ENCODE measurements at regions not wholly inside any gene's neighbourhood (a gene's known extent, or its start where the extent isn't known, plus 50 kb on each side); places are given as distances from the start of the nearest gene placed in this dataset.

DNA sequence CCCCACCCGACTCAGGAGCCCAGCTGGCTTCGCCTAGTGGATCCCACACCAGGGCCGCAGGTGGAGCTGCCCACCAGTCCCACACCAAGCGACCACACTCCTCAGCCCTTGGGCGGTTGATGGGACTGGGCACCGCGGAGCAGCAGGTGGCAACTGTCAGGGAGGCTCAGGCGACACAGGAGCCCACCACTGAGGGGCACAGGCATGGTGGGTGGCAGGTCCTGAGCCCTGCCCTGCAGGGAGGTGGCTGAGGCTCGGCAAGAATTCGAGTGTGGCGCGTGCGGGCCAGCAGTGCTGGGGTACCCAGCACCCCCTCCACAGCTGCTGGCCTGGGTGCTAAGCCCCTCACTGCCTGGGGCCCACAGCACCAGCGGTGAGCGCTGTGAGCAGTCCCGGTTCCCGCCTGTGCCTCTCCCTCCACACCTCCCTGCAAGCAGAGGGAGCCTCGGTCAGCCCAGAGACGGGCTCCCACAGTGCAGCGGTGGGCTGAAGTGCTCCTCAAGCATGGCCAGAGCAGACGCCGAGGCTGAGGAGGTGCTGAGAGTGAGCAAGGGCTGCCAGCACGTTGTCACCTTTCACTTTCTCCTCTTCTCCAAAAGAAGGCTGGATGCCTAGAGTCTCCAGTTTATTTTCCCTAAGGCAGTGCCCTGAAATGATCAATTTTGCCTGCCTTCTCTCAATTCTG, 1440.7 kb upstream of the ZEB2 start (continued):
- TF ChIP-seq, protein P1, sequence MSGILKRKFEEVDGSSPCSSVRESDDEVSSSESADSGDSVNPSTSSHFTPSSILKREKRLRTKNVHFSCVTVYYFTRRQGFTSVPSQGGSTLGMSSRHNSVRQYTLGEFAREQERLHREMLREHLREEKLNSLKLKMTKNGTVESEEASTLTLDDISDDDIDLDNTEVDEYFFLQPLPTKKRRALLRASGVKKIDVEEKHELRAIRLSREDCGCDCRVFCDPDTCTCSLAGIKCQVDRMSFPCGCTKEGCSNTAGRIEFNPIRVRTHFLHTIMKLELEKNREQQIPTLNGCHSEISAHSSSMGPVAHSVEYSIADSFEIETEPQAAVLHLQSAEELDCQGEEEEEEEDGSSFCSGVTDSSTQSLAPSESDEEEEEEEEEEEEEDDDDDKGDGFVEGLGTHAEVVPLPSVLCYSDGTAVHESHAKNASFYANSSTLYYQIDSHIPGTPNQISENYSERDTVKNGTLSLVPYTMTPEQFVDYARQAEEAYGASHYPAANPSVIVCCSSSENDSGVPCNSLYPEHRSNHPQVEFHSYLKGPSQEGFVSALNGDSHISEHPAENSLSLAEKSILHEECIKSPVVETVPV (CRISPR knock-in tag; IDR thresholded peaks at IDR 0.05): no peak

DNA sequence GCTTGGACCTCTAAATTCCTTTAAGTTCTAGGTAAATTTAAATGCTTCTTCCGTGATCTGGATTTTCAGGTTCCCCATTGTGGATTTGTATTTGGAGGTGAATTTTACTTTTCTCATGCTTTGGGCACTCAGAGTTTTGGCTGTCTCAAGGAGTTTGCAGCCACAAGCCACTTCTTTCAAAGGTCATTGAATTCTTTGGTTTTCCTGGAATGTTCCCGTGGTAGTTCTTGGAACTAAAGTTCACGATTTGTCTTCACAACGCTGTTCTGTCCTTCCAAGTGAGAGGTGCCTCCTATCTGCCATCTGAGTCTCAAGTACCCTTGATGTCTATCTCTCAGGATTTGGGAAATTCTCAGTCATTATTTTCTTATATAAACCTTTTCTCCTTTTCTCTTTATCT, 1438.7 kb upstream of the ZEB2 start:
- TF ChIP-seq TOX (CRISPR knock-in tag; IDR thresholded peaks at IDR 0.05; ENCODE audit: borderline replicate concordance) (no peak), BACH2 (CRISPR knock-in tag; IDR thresholded peaks at IDR 0.05; ENCODE audit: borderline replicate concordance) (no peak), CSDC2 (CRISPR knock-in tag; IDR thresholded peaks at IDR 0.05) (no peak)
- ATAC-seq: no peak

DNA sequence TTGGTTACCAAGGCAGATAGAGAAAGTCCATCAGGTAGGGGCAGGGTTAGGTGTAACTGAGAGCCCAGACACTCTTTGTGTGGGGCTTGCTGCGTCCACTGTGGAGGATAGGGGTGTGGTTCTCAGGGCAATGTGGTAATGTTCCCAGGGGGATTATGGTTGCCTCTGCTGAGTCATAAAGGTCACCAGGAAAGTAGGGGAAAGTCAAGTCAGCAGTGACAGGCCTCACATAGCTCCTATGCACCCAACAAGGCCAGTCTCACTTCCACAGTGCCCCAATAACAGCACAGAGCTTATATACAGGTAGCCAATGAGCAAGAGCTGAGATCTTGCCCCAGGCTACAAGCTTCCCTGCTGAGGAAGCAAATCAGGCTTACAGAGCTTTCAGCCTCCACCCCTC, 1438.0 kb upstream of the ZEB2 start:
- no peak for TF ChIP-seq ZNF8 (CRISPR knock-in tag; IDR thresholded peaks at IDR 0.05)
- no peak for TF ChIP-seq TOX (CRISPR knock-in tag; IDR thresholded peaks at IDR 0.05; ENCODE audit: borderline replicate concordance)
- no peak for TF ChIP-seq OSR1 (CRISPR knock-in tag; IDR thresholded peaks at IDR 0.05)
- TF ChIP-seq BACH2 (CRISPR knock-in tag; IDR thresholded peaks at IDR 0.05; ENCODE audit: borderline replicate concordance): no peak
- no peak for TF ChIP-seq ZFP30 (CRISPR knock-in tag; IDR thresholded peaks at IDR 0.05)
- TF ChIP-seq ISL1 (CRISPR knock-in tag; IDR thresholded peaks at IDR 0.05): no peak
- no peak for TF ChIP-seq CSDC2 (CRISPR knock-in tag; IDR thresholded peaks at IDR 0.05)
- no peak for TF ChIP-seq TCF4 (CRISPR knock-in tag; IDR thresholded peaks at IDR 0.05; ENCODE audit: borderline replicate concordance)
- TF ChIP-seq ZNF70 (CRISPR knock-in tag; IDR thresholded peaks at IDR 0.05): no peak
- no peak for TF ChIP-seq ZFP3 (CRISPR knock-in tag; IDR thresholded peaks at IDR 0.05)
- no peak for TF ChIP-seq GLIS3 (CRISPR knock-in tag; IDR thresholded peaks at IDR 0.05)
- TF ChIP-seq, protein P2, sequence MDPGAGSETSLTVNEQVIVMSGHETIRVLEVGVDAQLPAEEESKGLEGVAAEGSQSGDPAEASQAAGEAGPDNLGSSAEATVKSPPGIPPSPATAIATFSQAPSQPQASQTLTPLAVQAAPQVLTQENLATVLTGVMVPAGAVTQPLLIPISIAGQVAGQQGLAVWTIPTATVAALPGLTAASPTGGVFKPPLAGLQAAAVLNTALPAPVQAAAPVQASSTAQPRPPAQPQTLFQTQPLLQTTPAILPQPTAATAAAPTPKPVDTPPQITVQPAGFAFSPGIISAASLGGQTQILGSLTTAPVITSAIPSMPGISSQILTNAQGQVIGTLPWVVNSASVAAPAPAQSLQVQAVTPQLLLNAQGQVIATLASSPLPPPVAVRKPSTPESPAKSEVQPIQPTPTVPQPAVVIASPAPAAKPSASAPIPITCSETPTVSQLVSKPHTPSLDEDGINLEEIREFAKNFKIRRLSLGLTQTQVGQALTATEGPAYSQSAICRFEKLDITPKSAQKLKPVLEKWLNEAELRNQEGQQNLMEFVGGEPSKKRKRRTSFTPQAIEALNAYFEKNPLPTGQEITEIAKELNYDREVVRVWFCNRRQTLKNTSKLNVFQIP (CRISPR knock-in tag; IDR thresholded peaks at IDR 0.05; ENCODE audit: borderline replicate concordance, low read depth): no peak
- no peak for TF ChIP-seq PPARA (CRISPR knock-in tag; IDR thresholded peaks at IDR 0.05; ENCODE audit: borderline replicate concordance)
- TF ChIP-seq ZC3H10 (CRISPR knock-in tag; IDR thresholded peaks at IDR 0.05): no peak
- TF ChIP-seq ESRRG (CRISPR knock-in tag; IDR thresholded peaks at IDR 0.05): no peak
- TF ChIP-seq, protein P3, sequence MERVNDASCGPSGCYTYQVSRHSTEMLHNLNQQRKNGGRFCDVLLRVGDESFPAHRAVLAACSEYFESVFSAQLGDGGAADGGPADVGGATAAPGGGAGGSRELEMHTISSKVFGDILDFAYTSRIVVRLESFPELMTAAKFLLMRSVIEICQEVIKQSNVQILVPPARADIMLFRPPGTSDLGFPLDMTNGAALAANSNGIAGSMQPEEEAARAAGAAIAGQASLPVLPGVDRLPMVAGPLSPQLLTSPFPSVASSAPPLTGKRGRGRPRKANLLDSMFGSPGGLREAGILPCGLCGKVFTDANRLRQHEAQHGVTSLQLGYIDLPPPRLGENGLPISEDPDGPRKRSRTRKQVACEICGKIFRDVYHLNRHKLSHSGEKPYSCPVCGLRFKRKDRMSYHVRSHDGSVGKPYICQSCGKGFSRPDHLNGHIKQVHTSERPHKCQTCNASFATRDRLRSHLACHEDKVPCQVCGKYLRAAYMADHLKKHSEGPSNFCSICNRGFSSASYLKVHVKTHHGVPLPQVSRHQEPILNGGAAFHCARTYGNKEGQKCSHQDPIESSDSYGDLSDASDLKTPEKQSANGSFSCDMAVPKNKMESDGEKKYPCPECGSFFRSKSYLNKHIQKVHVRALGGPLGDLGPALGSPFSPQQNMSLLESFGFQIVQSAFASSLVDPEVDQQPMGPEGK (CRISPR knock-in tag; IDR thresholded peaks at IDR 0.05; ENCODE audit: borderline replicate concordance): no peak
- TF ChIP-seq, protein P4, sequence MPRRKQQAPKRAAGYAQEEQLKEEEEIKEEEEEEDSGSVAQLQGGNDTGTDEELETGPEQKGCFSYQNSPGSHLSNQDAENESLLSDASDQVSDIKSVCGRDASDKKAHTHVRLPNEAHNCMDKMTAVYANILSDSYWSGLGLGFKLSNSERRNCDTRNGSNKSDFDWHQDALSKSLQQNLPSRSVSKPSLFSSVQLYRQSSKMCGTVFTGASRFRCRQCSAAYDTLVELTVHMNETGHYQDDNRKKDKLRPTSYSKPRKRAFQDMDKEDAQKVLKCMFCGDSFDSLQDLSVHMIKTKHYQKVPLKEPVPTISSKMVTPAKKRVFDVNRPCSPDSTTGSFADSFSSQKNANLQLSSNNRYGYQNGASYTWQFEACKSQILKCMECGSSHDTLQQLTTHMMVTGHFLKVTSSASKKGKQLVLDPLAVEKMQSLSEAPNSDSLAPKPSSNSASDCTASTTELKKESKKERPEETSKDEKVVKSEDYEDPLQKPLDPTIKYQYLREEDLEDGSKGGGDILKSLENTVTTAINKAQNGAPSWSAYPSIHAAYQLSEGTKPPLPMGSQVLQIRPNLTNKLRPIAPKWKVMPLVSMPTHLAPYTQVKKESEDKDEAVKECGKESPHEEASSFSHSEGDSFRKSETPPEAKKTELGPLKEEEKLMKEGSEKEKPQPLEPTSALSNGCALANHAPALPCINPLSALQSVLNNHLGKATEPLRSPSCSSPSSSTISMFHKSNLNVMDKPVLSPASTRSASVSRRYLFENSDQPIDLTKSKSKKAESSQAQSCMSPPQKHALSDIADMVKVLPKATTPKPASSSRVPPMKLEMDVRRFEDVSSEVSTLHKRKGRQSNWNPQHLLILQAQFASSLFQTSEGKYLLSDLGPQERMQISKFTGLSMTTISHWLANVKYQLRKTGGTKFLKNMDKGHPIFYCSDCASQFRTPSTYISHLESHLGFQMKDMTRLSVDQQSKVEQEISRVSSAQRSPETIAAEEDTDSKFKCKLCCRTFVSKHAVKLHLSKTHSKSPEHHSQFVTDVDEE (CRISPR knock-in tag; IDR thresholded peaks at IDR 0.05): no peak
- TF ChIP-seq RARB (CRISPR knock-in tag; IDR thresholded peaks at IDR 0.05): no peak
- TF ChIP-seq SNAI2 (CRISPR knock-in tag; IDR thresholded peaks at IDR 0.05): no peak
- ATAC-seq: no peak

DNA sequence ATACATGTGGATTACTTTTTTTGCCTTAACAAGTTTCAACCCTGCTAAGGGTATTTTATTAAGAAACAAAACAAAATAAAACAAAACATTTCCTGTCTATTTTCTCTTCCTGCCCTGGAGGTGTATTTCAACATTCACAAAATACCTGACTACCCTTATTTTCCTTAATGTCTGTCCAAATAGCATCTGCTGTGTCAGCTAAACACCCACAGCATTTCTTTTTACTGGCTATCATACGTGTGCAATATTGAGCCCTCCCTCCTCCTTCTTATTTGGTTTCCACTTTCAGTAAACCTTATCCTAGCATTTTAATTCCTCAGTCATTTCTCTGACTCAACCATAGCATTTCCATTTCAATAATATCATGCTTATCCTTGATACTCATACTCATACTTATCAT, 1420.0 kb upstream of the ZEB2 start:
- ATAC-seq: no peak
- no peak for TF ChIP-seq ZNF565 (CRISPR knock-in tag; conservative IDR thresholded peaks at IDR 0.05; ENCODE audit: low read depth)
- TF ChIP-seq ZFP3 (CRISPR knock-in tag; IDR thresholded peaks at IDR 0.05): no peak
- TF ChIP-seq CSDC2 (CRISPR knock-in tag; IDR thresholded peaks at IDR 0.05): no peak
- TF ChIP-seq, protein P4 (CRISPR knock-in tag; IDR thresholded peaks at IDR 0.05): no peak
- TF ChIP-seq, protein P1 (CRISPR knock-in tag; IDR thresholded peaks at IDR 0.05): no peak
- no peak for TF ChIP-seq SNAI2 (CRISPR knock-in tag; IDR thresholded peaks at IDR 0.05)
- no peak for TF ChIP-seq ZNF70 (CRISPR knock-in tag; IDR thresholded peaks at IDR 0.05)
- TF ChIP-seq ARNTL (CRISPR knock-in tag; IDR thresholded peaks at IDR 0.05; ENCODE audit: borderline replicate concordance, low read depth): no peak
- TF ChIP-seq, protein P5, sequence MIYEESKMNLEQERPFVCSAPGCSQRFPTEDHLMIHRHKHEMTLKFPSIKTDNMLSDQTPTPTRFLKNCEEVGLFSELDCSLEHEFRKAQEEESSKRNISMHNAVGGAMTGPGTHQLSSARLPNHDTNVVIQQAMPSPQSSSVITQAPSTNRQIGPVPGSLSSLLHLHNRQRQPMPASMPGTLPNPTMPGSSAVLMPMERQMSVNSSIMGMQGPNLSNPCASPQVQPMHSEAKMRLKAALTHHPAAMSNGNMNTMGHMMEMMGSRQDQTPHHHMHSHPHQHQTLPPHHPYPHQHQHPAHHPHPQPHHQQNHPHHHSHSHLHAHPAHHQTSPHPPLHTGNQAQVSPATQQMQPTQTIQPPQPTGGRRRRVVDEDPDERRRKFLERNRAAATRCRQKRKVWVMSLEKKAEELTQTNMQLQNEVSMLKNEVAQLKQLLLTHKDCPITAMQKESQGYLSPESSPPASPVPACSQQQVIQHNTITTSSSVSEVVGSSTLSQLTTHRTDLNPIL (CRISPR knock-in tag; IDR thresholded peaks at IDR 0.05; ENCODE audit: low read depth): no peak
- no peak for TF ChIP-seq PPARA (CRISPR knock-in tag; IDR thresholded peaks at IDR 0.05; ENCODE audit: borderline replicate concordance)
